GM12891 (cell line): ENCODE measurements at regions not wholly inside any gene's neighbourhood (a gene's known extent, or its start where the extent isn't known, plus 50 kb on each side); places are given as distances from the start of the nearest gene placed in this dataset.

Source experiments
- POLR2A ChIP-seq: IDR thresholded peaks from 2 replicates; pipeline ENCODE4 v1.6.1; 2011; ENCODE audit warnings: low read depth, low read length, control low read depth
- POLR2AphosphoS5 ChIP-seq: IDR thresholded peaks from 2 replicates; pipeline ENCODE4 v1.6.1; 2011; ENCODE audit warnings: low read depth, low read length, control low read depth

DNA sequence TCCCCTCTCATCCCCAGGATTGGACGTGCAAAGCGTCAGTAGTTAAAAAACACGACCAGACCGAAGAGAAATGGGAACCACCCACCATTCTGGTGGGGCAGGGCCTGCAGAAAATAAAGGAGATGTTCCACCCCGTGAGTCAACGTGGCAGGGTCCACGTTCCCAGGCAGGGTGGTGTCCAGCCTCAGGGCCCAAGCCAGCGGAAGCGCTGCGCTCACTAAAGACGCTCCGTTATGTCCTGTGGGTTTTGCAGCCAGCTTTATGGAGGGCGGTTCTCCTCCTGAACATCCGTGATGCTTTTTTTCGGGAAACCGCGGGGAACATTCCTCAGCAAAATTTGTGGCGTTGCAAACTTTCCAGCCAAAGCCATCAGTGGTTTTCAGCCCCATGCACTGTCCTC lies 93.4 kb upstream of the SHOX start:
- TF ChIP-seq POLR2A, result no peak
- no peak for TF ChIP-seq POLR2AphosphoS5
